ENCODE measurements at regions not wholly inside any gene's neighbourhood (a gene's known extent, or its start where the extent isn't known, plus 50 kb on each side); places are given as distances from the start of the nearest gene placed in this dataset.

- no peak for ATAC-seq
- TF ChIP-seq PATZ1 (CRISPR knock-in tag; IDR thresholded peaks at IDR 0.05; ENCODE audit: borderline replicate concordance): no peak
- TF ChIP-seq BACH2 (CRISPR knock-in tag; IDR thresholded peaks at IDR 0.05; ENCODE audit: borderline replicate concordance): no peak
- no peak for TF ChIP-seq POU6F1 (CRISPR knock-in tag; IDR thresholded peaks at IDR 0.05; ENCODE audit: borderline replicate concordance, low read depth)
- no peak for TF ChIP-seq CSRNP3 (CRISPR knock-in tag; IDR thresholded peaks at IDR 0.05)
- TF ChIP-seq GLIS3 (CRISPR knock-in tag; IDR thresholded peaks at IDR 0.05): no peak
- no peak for TF ChIP-seq OSR1 (CRISPR knock-in tag; IDR thresholded peaks at IDR 0.05)
- TF ChIP-seq ZC3H10 (CRISPR knock-in tag; IDR thresholded peaks at IDR 0.05): no peak
- no peak for TF ChIP-seq PPARA (CRISPR knock-in tag; IDR thresholded peaks at IDR 0.05; ENCODE audit: borderline replicate concordance)
- no peak for TF ChIP-seq ZNF70 (CRISPR knock-in tag; IDR thresholded peaks at IDR 0.05)
- TF ChIP-seq ISL1 (CRISPR knock-in tag; IDR thresholded peaks at IDR 0.05): no peak
- no peak for TF ChIP-seq SNAI2 (CRISPR knock-in tag; IDR thresholded peaks at IDR 0.05)
- no peak for TF ChIP-seq ZFP30 (CRISPR knock-in tag; IDR thresholded peaks at IDR 0.05)
- TF ChIP-seq TCF4 (CRISPR knock-in tag; IDR thresholded peaks at IDR 0.05; ENCODE audit: borderline replicate concordance): no peak
- no peak for TF ChIP-seq ZNF565 (CRISPR knock-in tag; conservative IDR thresholded peaks at IDR 0.05; ENCODE audit: low read depth)
- TF ChIP-seq CSDC2 (CRISPR knock-in tag; IDR thresholded peaks at IDR 0.05): no peak
- TF ChIP-seq TSHZ2 (CRISPR knock-in tag; IDR thresholded peaks at IDR 0.05): no peak
- no peak for TF ChIP-seq CREB5 (CRISPR knock-in tag; IDR thresholded peaks at IDR 0.05; ENCODE audit: low read depth)
Observed at GRCh38 chr4:16278178-16278577, 51.9 kb upstream of the TAPT1 start.

All from SK-N-SH treated with all-trans-retinoic acid at 6 μM for 48 hours (cell line).